ENCODE measurements at regions not wholly inside any gene's neighbourhood (a gene's known extent, or its start where the extent isn't known, plus 50 kb on each side); places are given as distances from the start of the nearest gene placed in this dataset.

GRCh38 chr5:175120412-175120811 lies 323.6 kb downstream of the DRD1 start:
- CTCF ChIA-PET, result no interaction called here
- Mint-ChIP-seq H3K27me3 (peaks cover 6% of the 10 kb centered on the region), H3K9me3 (no peaks in the 10 kb centered on the region), H3K27ac (no peak overlapping the region), H3K36me3 (no peaks in the 10 kb centered on the region), H3K4me3 (no peak overlapping the region), H3K4me1 (no peaks in the 10 kb centered on the region)
- no peak for DNase-seq

DNA sequence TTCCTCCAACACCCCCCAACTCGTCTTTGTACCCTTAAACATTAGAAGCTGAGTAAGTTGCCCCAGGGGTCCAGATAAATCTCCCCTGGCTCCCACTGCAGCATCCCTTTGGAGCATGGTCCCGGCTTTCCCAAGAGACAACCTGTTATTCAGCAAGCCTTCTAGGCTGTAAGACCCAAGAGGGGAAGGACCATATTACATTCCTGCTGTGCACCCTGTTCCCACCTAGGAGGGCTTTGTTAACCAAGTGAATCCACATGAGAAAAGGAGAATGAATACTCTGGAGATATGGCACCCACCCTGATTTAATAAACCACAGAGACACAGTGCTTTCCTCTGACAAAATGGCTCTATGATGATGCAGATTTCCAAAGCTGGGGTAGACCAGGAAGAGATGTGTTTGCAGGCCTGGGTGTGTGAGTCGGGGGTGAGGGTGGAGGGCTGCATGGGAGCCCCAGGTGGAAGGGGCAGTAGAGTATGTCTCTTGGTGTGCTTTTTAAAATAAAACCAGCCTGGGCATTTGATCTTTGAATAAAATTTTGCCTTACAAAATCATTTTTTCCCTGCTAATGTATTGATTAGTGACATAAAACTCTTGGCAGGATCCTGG lies 325.2 kb downstream of the DRD1 start:
- no peaks in the 10 kb centered on the region for H3K36me3 Mint-ChIP-seq
- no peak for DNase-seq
- H3K4me1 Mint-ChIP-seq, result no peaks in the 10 kb centered on the region
- no peak overlapping the region for H3K27ac Mint-ChIP-seq
- peaks cover 6% of the 10 kb centered on the region for H3K27me3 Mint-ChIP-seq
- CTCF ChIA-PET, result no interaction called here
- no peak overlapping the region for H3K4me3 Mint-ChIP-seq
- no peaks in the 10 kb centered on the region for H3K9me3 Mint-ChIP-seq

GRCh38 chr5:175116466-175117048 lies 327.4 kb downstream of the DRD1 start:
- H3K27ac Mint-ChIP-seq, result no peak overlapping the region

DNA sequence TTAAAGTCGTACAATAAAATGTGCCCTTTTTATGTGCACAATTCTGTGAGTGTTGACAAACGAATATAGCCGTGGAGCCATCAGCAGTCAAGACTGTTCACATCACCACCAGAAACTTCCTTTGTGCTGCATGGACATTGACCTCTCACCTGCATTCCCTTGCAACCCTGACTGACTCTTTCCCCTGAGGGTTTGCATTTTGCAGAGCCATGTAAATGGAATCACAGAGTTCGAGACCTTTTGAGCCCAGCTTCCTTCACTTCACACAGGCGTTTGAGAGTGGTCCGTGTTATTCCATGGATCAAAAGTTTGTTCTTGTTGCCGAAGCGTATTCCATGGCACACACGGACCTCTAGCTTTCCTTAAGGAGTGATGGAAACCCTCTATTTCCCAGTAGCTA lies 328.2 kb downstream of the DRD1 start:
- no peaks in the 10 kb centered on the region for H3K36me3 Mint-ChIP-seq
- H3K27me3 Mint-ChIP-seq, result peaks cover 6% of the 10 kb centered on the region
- no peak for DNase-seq
- H3K4me3 Mint-ChIP-seq, result no peak overlapping the region
- peaks cover under 1% of the 10 kb centered on the region for H3K9me3 Mint-ChIP-seq
- H3K27ac Mint-ChIP-seq, result no peak overlapping the region
- CTCF ChIA-PET, result no interaction called here
- no peaks in the 10 kb centered on the region for H3K4me1 Mint-ChIP-seq

More at GRCh38 chr5:175116466-175117048, 327.4 kb downstream of the DRD1 start:
- H3K4me1 Mint-ChIP-seq, result no peaks in the 10 kb centered on the region
- no peaks in the 10 kb centered on the region for H3K9me3 Mint-ChIP-seq
- CTCF ChIA-PET, result no interaction called here
- H3K27me3 Mint-ChIP-seq, result peaks cover 6% of the 10 kb centered on the region
- no peak overlapping the region for H3K4me3 Mint-ChIP-seq
- no peaks in the 10 kb centered on the region for H3K36me3 Mint-ChIP-seq
- DNase-seq, result no peak

DNA sequence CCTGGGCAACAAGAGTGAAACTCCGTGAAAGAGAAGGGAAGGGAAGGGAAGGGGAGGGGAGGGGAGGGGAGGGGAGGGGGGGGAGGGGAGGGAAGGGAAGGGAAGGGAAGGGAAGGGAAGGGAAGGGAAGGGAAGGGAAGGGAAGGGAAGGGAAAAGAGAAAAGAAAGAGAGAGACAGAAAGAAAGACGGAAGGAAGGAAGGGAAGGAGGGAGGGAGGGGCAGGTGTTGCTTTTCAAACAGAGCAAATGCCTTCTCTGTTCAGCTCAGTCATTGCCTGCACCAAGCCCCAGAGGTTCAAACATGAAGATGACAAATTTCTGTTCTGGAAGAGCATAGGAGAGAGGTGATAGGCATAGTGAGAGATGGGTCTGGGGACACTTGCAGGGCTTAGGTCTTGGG lies 330.0 kb downstream of the DRD1 start:
- H3K36me3 Mint-ChIP-seq, result no peaks in the 10 kb centered on the region
- DNase-seq, result no peak
- no peak overlapping the region for H3K4me3 Mint-ChIP-seq
- peaks cover 12% of the 10 kb centered on the region for H3K9me3 Mint-ChIP-seq
- H3K27me3 Mint-ChIP-seq, result peaks cover 6% of the 10 kb centered on the region
- no peaks in the 10 kb centered on the region for H3K4me1 Mint-ChIP-seq
- CTCF ChIA-PET, result no interaction called here
- no peak overlapping the region for H3K27ac Mint-ChIP-seq

- Mint-ChIP-seq H3K9me3 (peaks cover 12% of the 10 kb centered on the region), H3K36me3 (no peaks in the 10 kb centered on the region), H3K4me3 (no peak overlapping the region), H3K27me3 (peaks cover 4% of the 10 kb centered on the region), H3K27ac (no peak overlapping the region), H3K4me1 (no peaks in the 10 kb centered on the region)
- DNase-seq, result no peak
- CTCF ChIA-PET, result no interaction called here
Observed at GRCh38 chr5:175109058-175109755, 334.8 kb downstream of the DRD1 start.

- no peak for DNase-seq
- Mint-ChIP-seq H3K4me3 (no peak overlapping the region), H3K36me3 (no peaks in the 10 kb centered on the region), H3K4me1 (no peaks in the 10 kb centered on the region), H3K27me3 (peaks cover 4% of the 10 kb centered on the region), H3K27ac (no peak overlapping the region), H3K9me3 (peaks cover 12% of the 10 kb centered on the region)
- CTCF ChIA-PET, result no interaction called here
Observed at GRCh38 chr5:175107865-175108264, 336.1 kb downstream of the DRD1 start.

- Mint-ChIP-seq H3K9me3 (peaks cover 12% of the 10 kb centered on the region), H3K4me1 (no peaks in the 10 kb centered on the region), H3K36me3 (no peaks in the 10 kb centered on the region), H3K4me3 (no peak overlapping the region), H3K27ac (no peak overlapping the region), H3K27me3 (peaks cover 4% of the 10 kb centered on the region)
- DNase-seq, result no peak
- CTCF ChIA-PET, result no interaction called here
Observed at GRCh38 chr5:175107028-175107588, 336.9 kb downstream of the DRD1 start.

- CTCF ChIA-PET, result no interaction called here
- no peak for DNase-seq
- H3K4me3 Mint-ChIP-seq, result no peak overlapping the region
- H3K4me1 Mint-ChIP-seq, result no peaks in the 10 kb centered on the region
- H3K9me3 Mint-ChIP-seq, result peaks cover 8% of the 10 kb centered on the region
- peaks cover 4% of the 10 kb centered on the region for H3K27me3 Mint-ChIP-seq
- H3K36me3 Mint-ChIP-seq, result no peaks in the 10 kb centered on the region
- no peak overlapping the region for H3K27ac Mint-ChIP-seq
Observed at GRCh38 chr5:175104677-175105076, 339.3 kb downstream of the DRD1 start.

- H3K4me1 Mint-ChIP-seq, result no peaks in the 10 kb centered on the region
- H3K27me3 Mint-ChIP-seq, result peaks cover 4% of the 10 kb centered on the region
- no peak for DNase-seq
- H3K9me3 Mint-ChIP-seq, result no peaks in the 10 kb centered on the region
- CTCF ChIA-PET, result no interaction called here
- H3K36me3 Mint-ChIP-seq, result no peaks in the 10 kb centered on the region
- no peak overlapping the region for H3K4me3 Mint-ChIP-seq
- no peak overlapping the region for H3K27ac Mint-ChIP-seq
Observed at GRCh38 chr5:175103746-175104145, 340.2 kb downstream of the DRD1 start.

DNA sequence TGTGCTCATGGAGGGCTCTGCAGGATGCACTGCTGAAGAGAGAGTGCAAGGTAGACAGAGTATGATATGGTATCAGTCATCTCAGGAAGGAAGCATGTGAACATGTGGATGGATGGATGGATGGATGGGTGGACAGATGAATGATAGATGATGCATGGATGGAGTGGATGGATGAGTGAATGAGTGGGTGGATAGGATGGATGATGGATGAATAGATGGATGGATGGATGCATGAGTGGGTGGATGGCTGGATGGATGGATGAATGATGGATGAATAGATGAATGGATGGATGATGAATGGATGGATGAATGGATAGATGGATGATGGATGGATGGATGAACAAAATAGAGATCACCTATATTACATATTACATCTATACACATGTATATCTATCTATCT lies 341.3 kb downstream of the DRD1 start:
- peaks cover 4% of the 10 kb centered on the region for H3K27me3 Mint-ChIP-seq
- no peak for DNase-seq
- no peaks in the 10 kb centered on the region for H3K36me3 Mint-ChIP-seq
- no peaks in the 10 kb centered on the region for H3K4me1 Mint-ChIP-seq
- H3K4me3 Mint-ChIP-seq, result no peak overlapping the region
- CTCF ChIA-PET, result no interaction called here
- no peak overlapping the region for H3K27ac Mint-ChIP-seq
- no peaks in the 10 kb centered on the region for H3K9me3 Mint-ChIP-seq

DNA sequence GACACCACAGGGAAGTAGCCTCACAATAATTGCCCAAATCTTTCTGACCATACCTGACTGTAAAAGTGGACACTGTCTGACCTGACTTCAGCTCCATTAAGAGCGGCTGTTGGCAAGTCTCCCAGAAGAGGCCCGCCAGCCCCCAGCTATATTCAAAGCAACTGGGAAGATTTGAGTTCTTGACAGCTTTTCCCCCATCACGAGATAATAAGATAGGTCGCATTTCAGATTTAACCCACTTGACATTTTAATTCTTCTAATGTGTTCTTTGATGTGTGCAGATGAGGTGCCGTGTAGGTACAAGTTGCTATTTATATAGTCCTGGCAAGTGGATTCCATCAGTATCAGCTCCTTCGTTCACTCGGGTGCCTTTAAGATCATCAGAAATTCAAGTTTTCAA lies 345.7 kb downstream of the DRD1 start:
- no peaks in the 10 kb centered on the region for H3K36me3 Mint-ChIP-seq
- no peaks in the 10 kb centered on the region for H3K27me3 Mint-ChIP-seq
- no peak overlapping the region for H3K27ac Mint-ChIP-seq
- no peaks in the 10 kb centered on the region for H3K4me1 Mint-ChIP-seq
- DNase-seq, result no peak
- no peak overlapping the region for H3K4me3 Mint-ChIP-seq
- CTCF ChIA-PET, result no interaction called here
- no peaks in the 10 kb centered on the region for H3K9me3 Mint-ChIP-seq

DNA sequence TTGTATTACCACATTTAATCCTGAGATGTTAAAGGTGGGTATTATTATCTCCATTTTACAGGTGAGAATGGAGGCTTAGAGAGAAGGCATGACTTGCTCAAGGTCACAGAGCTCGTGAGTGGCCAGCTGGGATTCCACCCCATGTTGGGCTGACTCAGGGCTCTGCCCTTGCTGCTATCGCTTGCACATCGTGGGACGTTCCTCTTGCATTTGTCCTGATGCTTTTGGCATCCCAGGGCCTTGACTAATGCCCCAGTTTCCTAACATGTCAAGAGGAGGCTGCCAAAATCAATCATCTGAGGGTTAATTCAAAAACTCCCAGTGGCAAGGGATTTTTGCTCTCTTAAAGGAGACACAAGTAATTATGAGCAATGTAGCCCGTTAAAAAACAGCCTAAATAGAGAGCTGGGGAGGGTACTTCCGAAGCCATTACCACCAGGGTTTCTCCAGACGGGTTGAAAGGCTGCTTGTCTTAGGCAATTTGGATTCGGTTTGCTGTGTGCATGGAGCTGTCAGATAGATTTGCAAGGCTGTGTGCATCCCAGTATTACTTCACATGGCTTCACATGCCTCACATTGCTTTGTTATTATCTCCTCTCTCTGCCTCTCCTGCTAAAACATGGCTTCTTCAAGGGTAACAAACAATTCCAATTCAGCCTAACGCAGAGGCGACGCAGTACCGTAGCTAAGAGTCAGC lies 347.4 kb downstream of the DRD1 start:
- DNase-seq, result no peak
- Mint-ChIP-seq H3K9me3 (no peaks in the 10 kb centered on the region), H3K4me3 (no peak overlapping the region), H3K4me1 (no peaks in the 10 kb centered on the region), H3K27me3 (peaks cover 4% of the 10 kb centered on the region), H3K27ac (no peak overlapping the region), H3K36me3 (no peaks in the 10 kb centered on the region)
- CTCF ChIA-PET, result no interaction called here

DNA sequence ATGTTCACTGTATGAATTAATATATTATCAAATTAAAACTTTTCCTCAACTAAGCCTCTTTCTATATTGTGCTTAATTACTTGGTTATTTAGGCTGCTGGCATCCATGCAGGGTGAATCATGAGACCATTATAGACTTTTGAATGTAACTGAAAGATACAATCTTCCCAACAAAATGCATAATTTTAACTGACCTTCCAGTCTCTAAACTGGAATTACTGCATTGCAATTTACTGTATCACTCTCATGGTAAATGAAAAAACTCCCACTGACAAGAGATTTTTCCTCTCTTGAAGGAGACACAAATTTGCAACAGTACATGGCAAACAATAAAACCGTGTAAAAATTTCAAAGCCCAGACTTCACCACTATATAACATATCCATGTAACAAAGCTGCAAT lies 349.5 kb downstream of the DRD1 start:
- no peak for DNase-seq
- Mint-ChIP-seq H3K9me3 (no peaks in the 10 kb centered on the region), H3K27ac (no peak overlapping the region), H3K27me3 (peaks cover 4% of the 10 kb centered on the region), H3K4me1 (no peaks in the 10 kb centered on the region), H3K4me3 (no peak overlapping the region), H3K36me3 (no peaks in the 10 kb centered on the region)
- CTCF ChIA-PET, result no interaction called here

DNA sequence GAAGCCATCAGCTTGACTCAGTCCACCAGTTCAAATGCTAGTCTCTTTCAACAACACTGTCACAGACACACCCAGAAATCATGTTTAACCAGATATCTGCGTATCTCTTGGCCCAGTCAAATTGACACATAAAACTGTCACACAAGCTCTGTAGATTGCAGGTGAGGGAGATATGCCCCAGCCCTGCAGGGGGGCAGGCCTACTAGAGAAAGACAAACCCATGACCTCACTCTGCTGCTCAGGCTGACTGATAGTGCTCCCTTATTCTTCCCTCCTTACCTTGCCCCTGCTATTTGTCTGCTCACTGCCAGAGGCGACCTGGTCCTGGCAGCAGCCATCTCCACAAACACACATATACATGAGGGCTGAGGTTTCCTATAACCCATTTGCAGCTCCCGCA lies 351.3 kb downstream of the DRD1 start:
- Mint-ChIP-seq H3K4me3 (no peak overlapping the region), H3K27me3 (peaks cover 4% of the 10 kb centered on the region), H3K36me3 (no peaks in the 10 kb centered on the region), H3K9me3 (no peaks in the 10 kb centered on the region), H3K4me1 (no peaks in the 10 kb centered on the region), H3K27ac (no peak overlapping the region)
- CTCF ChIA-PET, result no interaction called here
- DNase-seq, result no peak
